HEK293T (cell line): ENCODE measurements at regions not wholly inside any gene's neighbourhood (a gene's known extent, or its start where the extent isn't known, plus 50 kb on each side); places are given as distances from the start of the nearest gene placed in this dataset.

Experiments
- ARNT ChIP-seq: fragments of 450-650 bp; IDR thresholded peaks from 2 replicates; pipeline ENCODE4 v1.6.1; 2017; ENCODE audit warnings: mild to moderate bottlenecking
- CTBP1 ChIP-seq: fragments of 450-650 bp; IDR thresholded peaks from 2 replicates; pipeline ENCODE4 v1.6.1; 2016; ENCODE audit warnings: borderline replicate concordance
- ELF4 ChIP-seq: fragments of 450-650 bp; IDR thresholded peaks from 2 replicates; pipeline ENCODE4 v1.6.1; 2017; ENCODE audit warnings: antibody characterized with exemption
- FOXA1 ChIP-seq: fragments of 450-650 bp; IDR thresholded peaks from 2 replicates; pipeline ENCODE4 v1.6.1; 2016; ENCODE audit warnings: mild to moderate bottlenecking
- FOXK2 ChIP-seq: fragments of 450-650 bp; IDR thresholded peaks from 2 replicates; pipeline ENCODE4 v1.6.1; 2016; ENCODE audit warnings: mild to moderate bottlenecking
- FOXM1 ChIP-seq: fragments of 450-650 bp; IDR thresholded peaks from 2 replicates; pipeline ENCODE4 v1.6.1; 2017; ENCODE audit warnings: mild to moderate bottlenecking, borderline replicate concordance
- HDGF ChIP-seq: fragments of 450-650 bp; IDR thresholded peaks from 2 replicates; pipeline ENCODE4 v1.6.1; 2017; ENCODE audit warnings: antibody characterized with exemption, borderline replicate concordance
- L3MBTL2 ChIP-seq: fragments of 450-650 bp; conservative IDR thresholded peaks from 2 replicates; pipeline ENCODE4 v1.6.1; 2016; ENCODE audit warnings: mild to moderate bottlenecking
- NFRKB ChIP-seq: fragments of 450-650 bp; IDR thresholded peaks from 2 replicates; pipeline ENCODE4 v1.6.1; 2016; ENCODE audit warnings: mild to moderate bottlenecking, moderate library complexity
- SP1 ChIP-seq: fragments of 450-650 bp; IDR thresholded peaks from 2 replicates; pipeline ENCODE4 v1.6.1; 2017
- SUZ12 ChIP-seq: fragments of 450-650 bp; IDR thresholded peaks from 2 replicates; pipeline ENCODE4 v1.6.1; 2016; ENCODE audit warnings: mild to moderate bottlenecking
- ZNF384 ChIP-seq: fragments of 450-650 bp; IDR thresholded peaks from 2 replicates; pipeline ENCODE4 v1.6.1; 2016
- TF ChIP-seq, protein P1 (sequence below): fragments of 450-650 bp; IDR thresholded peaks from 2 replicates; pipeline ENCODE4 v1.6.1; 2016

DNA sequence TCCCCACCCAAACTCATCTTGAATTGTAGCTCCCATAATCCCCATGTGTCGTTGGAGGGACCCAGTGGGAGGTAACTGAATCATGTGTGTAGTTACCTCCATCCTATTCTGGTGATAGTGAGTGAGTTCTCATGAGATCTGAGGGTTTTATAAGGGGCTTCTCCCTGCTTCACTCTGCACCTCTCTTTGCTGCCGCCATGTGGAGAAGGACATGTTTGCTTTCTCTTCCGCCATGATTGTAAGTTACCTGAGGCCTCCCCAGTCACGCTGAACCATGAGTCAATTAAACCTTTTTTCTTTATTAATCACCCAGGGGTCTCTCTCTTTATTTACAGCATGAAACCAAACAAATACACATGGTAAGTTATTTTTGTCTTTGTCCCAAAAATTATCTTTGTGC is 726.1 kb downstream of the CDH18 start:
- TF ChIP-seq ZNF384 (no peak), FOXK2 (no peak), NFRKB (no peak), FOXM1 (no peak), HDGF (no peak), L3MBTL2 (no peak), SP1 (no peak), ELF4 (no peak), FOXA1 (no peak), ARNT (no peak), CTBP1 (no peak), SUZ12 (no peak)
- TF ChIP-seq, protein P1, sequence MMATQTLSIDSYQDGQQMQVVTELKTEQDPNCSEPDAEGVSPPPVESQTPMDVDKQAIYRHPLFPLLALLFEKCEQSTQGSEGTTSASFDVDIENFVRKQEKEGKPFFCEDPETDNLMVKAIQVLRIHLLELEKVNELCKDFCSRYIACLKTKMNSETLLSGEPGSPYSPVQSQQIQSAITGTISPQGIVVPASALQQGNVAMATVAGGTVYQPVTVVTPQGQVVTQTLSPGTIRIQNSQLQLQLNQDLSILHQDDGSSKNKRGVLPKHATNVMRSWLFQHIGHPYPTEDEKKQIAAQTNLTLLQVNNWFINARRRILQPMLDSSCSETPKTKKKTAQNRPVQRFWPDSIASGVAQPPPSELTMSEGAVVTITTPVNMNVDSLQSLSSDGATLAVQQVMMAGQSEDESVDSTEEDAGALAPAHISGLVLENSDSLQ, result no peak
